ENCODE measurements at regions not wholly inside any gene's neighbourhood (a gene's known extent, or its start where the extent isn't known, plus 50 kb on each side); places are given as distances from the start of the nearest gene placed in this dataset.

- no peak for DNase-seq (ENCODE audit: low read depth in 1 of 2, low spot score in 2 of 2)
- Histone ChIP-seq H3K4me3 (no peak overlapping the region), H3K9me3 (replicated peaks) (no peaks in the 10 kb centered on the region), H3K27ac (no peak overlapping the region), H3K36me3 (no peaks in the 10 kb centered on the region), H3K4me1 (replicated peaks) (no peaks in the 10 kb centered on the region), H3K27me3 (replicated peaks) (no peaks in the 10 kb centered on the region)
Measured at GRCh38 chr2:183214680-183215079, 90.4 kb downstream of the NUP35 start.

- no peaks in the 10 kb centered on the region for H3K36me3 ChIP-seq
- no peaks in the 10 kb centered on the region for H3K9me3 ChIP-seq (replicated peaks)
- no peak overlapping the region for H3K4me3 ChIP-seq
- H3K27me3 ChIP-seq (replicated peaks): no peaks in the 10 kb centered on the region
- H3K4me1 ChIP-seq (replicated peaks): no peaks in the 10 kb centered on the region
- DNase-seq (ENCODE audit: low read depth in 1 of 2, low spot score in 2 of 2): no peak
- no peak overlapping the region for H3K27ac ChIP-seq
Measured at GRCh38 chr2:183215917-183216316, 91.7 kb downstream of the NUP35 start.

GRCh38 chr2:183219888-183220287 is 95.6 kb downstream of the NUP35 start:
- H3K27me3 ChIP-seq (replicated peaks): no peaks in the 10 kb centered on the region
- H3K9me3 ChIP-seq (replicated peaks): no peaks in the 10 kb centered on the region

GRCh38 chr2:183222751-183223150 is 98.5 kb downstream of the NUP35 start:
- DNase-seq (ENCODE audit: low read depth in 1 of 2, low spot score in 2 of 2): peak in 1 of 2 experiments; percentile 60
- Histone ChIP-seq H3K4me1 (replicated peaks) (peaks cover 15% of the 10 kb centered on the region), H3K27ac (peak overlapping the region; percentile 51), H3K27me3 (replicated peaks) (no peaks in the 10 kb centered on the region), H3K4me3 (no peak overlapping the region), H3K9me3 (replicated peaks) (no peaks in the 10 kb centered on the region), H3K36me3 (no peaks in the 10 kb centered on the region)

More at GRCh38 chr2:183219888-183220287, 95.6 kb downstream of the NUP35 start:
- Histone ChIP-seq H3K4me3 (no peak overlapping the region), H3K36me3 (no peaks in the 10 kb centered on the region), H3K27ac (no peak overlapping the region), H3K4me1 (replicated peaks) (peaks cover 15% of the 10 kb centered on the region)
- no peak for DNase-seq (ENCODE audit: low read depth in 1 of 2, low spot score in 2 of 2)

GRCh38 chr2:183224948-183225347 is 100.7 kb downstream of the NUP35 start:
- Histone ChIP-seq H3K4me3 (no peak overlapping the region), H3K27ac (no peak overlapping the region), H3K36me3 (no peaks in the 10 kb centered on the region), H3K4me1 (replicated peaks) (peaks cover 19% of the 10 kb centered on the region), H3K9me3 (replicated peaks) (no peaks in the 10 kb centered on the region), H3K27me3 (replicated peaks) (no peaks in the 10 kb centered on the region)
- no peak for DNase-seq (ENCODE audit: low read depth in 1 of 2, low spot score in 2 of 2)

- Histone ChIP-seq H3K4me1 (replicated peaks) (peaks cover 17% of the 10 kb centered on the region), H3K36me3 (no peaks in the 10 kb centered on the region), H3K4me3 (no peak overlapping the region), H3K27me3 (replicated peaks) (no peaks in the 10 kb centered on the region), H3K9me3 (replicated peaks) (no peaks in the 10 kb centered on the region), H3K27ac (no peak overlapping the region)
- no peak for DNase-seq (ENCODE audit: low read depth in 1 of 2, low spot score in 2 of 2)
Measured at GRCh38 chr2:183227176-183227575, 102.9 kb downstream of the NUP35 start.

GRCh38 chr2:183229386-183229785 is 105.1 kb downstream of the NUP35 start:
- Histone ChIP-seq H3K36me3 (no peaks in the 10 kb centered on the region), H3K4me3 (no peak overlapping the region), H3K4me1 (replicated peaks) (peaks cover 4% of the 10 kb centered on the region; the same call in 1 of the 2 replicates), H3K27me3 (replicated peaks) (no peaks in the 10 kb centered on the region), H3K9me3 (replicated peaks) (no peaks in the 10 kb centered on the region), H3K27ac (no peak overlapping the region)
- DNase-seq (ENCODE audit: low read depth in 1 of 2, low spot score in 2 of 2): peak in 1 of 2 experiments; percentile 47

- no peak overlapping the region for H3K4me3 ChIP-seq
- H3K4me1 ChIP-seq (replicated peaks): peaks cover 4% of the 10 kb centered on the region; the same call in 1 of the 2 replicates
- H3K27me3 ChIP-seq (replicated peaks): no peaks in the 10 kb centered on the region
- no peak overlapping the region for H3K27ac ChIP-seq
- no peaks in the 10 kb centered on the region for H3K9me3 ChIP-seq (replicated peaks)
- H3K36me3 ChIP-seq: no peaks in the 10 kb centered on the region
- no peak for DNase-seq (ENCODE audit: low read depth in 1 of 2, low spot score in 2 of 2)
Measured at GRCh38 chr2:183232161-183232865, 108.1 kb downstream of the NUP35 start.

GRCh38 chr2:183242937-183243336 is 118.7 kb downstream of the NUP35 start:
- no peak for DNase-seq (ENCODE audit: low read depth in 1 of 2, low spot score in 2 of 2)
- H3K4me1 ChIP-seq (replicated peaks): no peaks in the 10 kb centered on the region

GRCh38 chr2:183243758-183244157 is 119.5 kb downstream of the NUP35 start:
- H3K27ac ChIP-seq: no peak overlapping the region
- no peak overlapping the region for H3K4me3 ChIP-seq
- H3K9me3 ChIP-seq (replicated peaks): no peaks in the 10 kb centered on the region
- H3K27me3 ChIP-seq (replicated peaks): no peaks in the 10 kb centered on the region
- no peaks in the 10 kb centered on the region for H3K4me1 ChIP-seq (replicated peaks)
- no peak for DNase-seq (ENCODE audit: low read depth in 1 of 2, low spot score in 2 of 2)
- no peaks in the 10 kb centered on the region for H3K36me3 ChIP-seq

More at GRCh38 chr2:183242937-183243336, 118.7 kb downstream of the NUP35 start:
- H3K27ac ChIP-seq: no peak overlapping the region
- H3K36me3 ChIP-seq: no peaks in the 10 kb centered on the region
- H3K9me3 ChIP-seq (replicated peaks): no peaks in the 10 kb centered on the region
- H3K27me3 ChIP-seq (replicated peaks): no peaks in the 10 kb centered on the region
- no peak overlapping the region for H3K4me3 ChIP-seq

GRCh38 chr2:183244300-183244844 is 120.1 kb downstream of the NUP35 start:
- no peak overlapping the region for H3K27ac ChIP-seq
- H3K9me3 ChIP-seq (replicated peaks): no peaks in the 10 kb centered on the region
- H3K36me3 ChIP-seq: no peaks in the 10 kb centered on the region
- no peak for DNase-seq (ENCODE audit: low read depth in 1 of 2, low spot score in 2 of 2)
- no peaks in the 10 kb centered on the region for H3K27me3 ChIP-seq (replicated peaks)
- no peaks in the 10 kb centered on the region for H3K4me1 ChIP-seq (replicated peaks)
- H3K4me3 ChIP-seq: no peak overlapping the region

- no peak overlapping the region for H3K27ac ChIP-seq
- H3K9me3 ChIP-seq (replicated peaks): no peaks in the 10 kb centered on the region
- no peaks in the 10 kb centered on the region for H3K36me3 ChIP-seq
- H3K4me1 ChIP-seq (replicated peaks): no peaks in the 10 kb centered on the region
- peak in 1 of 2 experiments; percentile 22 for DNase-seq (ENCODE audit: low read depth in 1 of 2, low spot score in 2 of 2)
- H3K27me3 ChIP-seq (replicated peaks): no peaks in the 10 kb centered on the region
- H3K4me3 ChIP-seq: no peak overlapping the region
Measured at GRCh38 chr2:183248866-183249567, 124.8 kb downstream of the NUP35 start.

GRCh38 chr2:183250061-183250460 is 125.8 kb downstream of the NUP35 start:
- H3K9me3 ChIP-seq (replicated peaks): no peaks in the 10 kb centered on the region
- no peak overlapping the region for H3K27ac ChIP-seq
- DNase-seq (ENCODE audit: low read depth in 1 of 2, low spot score in 2 of 2): no peak
- H3K4me3 ChIP-seq: no peak overlapping the region
- no peaks in the 10 kb centered on the region for H3K36me3 ChIP-seq
- no peaks in the 10 kb centered on the region for H3K27me3 ChIP-seq (replicated peaks)
- H3K4me1 ChIP-seq (replicated peaks): no peaks in the 10 kb centered on the region

GRCh38 chr2:183250472-183250871 is 126.2 kb downstream of the NUP35 start:
- H3K27ac ChIP-seq: no peak overlapping the region
- no peaks in the 10 kb centered on the region for H3K27me3 ChIP-seq (replicated peaks)
- no peak overlapping the region for H3K4me3 ChIP-seq
- no peaks in the 10 kb centered on the region for H3K4me1 ChIP-seq (replicated peaks)
- DNase-seq (ENCODE audit: low read depth in 1 of 2, low spot score in 2 of 2): no peak
- no peaks in the 10 kb centered on the region for H3K9me3 ChIP-seq (replicated peaks)
- no peaks in the 10 kb centered on the region for H3K36me3 ChIP-seq
